HG03520 (cell line): ENCODE measurements at regions not wholly inside any gene's neighbourhood (a gene's known extent, or its start where the extent isn't known, plus 50 kb on each side); places are given as distances from the start of the nearest gene placed in this dataset.
"Not testable (repeated sequence)": the region's sequence is repeated elsewhere in the genome, so short reads cannot be mapped to it uniquely, and the experiment has no call there.

Experiments used
- ATAC-seq: cut with Tn5 transposase; IDR thresholded peaks from one replicate; pipeline ENCODE4 v1.9.1; 2021; ENCODE audit warnings: mild to moderate bottlenecking, moderate library complexity; ENCODE audit not compliant: unreplicated experiment

- no peak for ATAC-seq
Measured at GRCh38 chr5:1654786-1655495, 131.2 kb upstream of the LPCAT1 start.

- ATAC-seq: peak; percentile 77
Measured at GRCh38 chr5:1653698-1654651, 130.2 kb upstream of the LPCAT1 start.

DNA sequence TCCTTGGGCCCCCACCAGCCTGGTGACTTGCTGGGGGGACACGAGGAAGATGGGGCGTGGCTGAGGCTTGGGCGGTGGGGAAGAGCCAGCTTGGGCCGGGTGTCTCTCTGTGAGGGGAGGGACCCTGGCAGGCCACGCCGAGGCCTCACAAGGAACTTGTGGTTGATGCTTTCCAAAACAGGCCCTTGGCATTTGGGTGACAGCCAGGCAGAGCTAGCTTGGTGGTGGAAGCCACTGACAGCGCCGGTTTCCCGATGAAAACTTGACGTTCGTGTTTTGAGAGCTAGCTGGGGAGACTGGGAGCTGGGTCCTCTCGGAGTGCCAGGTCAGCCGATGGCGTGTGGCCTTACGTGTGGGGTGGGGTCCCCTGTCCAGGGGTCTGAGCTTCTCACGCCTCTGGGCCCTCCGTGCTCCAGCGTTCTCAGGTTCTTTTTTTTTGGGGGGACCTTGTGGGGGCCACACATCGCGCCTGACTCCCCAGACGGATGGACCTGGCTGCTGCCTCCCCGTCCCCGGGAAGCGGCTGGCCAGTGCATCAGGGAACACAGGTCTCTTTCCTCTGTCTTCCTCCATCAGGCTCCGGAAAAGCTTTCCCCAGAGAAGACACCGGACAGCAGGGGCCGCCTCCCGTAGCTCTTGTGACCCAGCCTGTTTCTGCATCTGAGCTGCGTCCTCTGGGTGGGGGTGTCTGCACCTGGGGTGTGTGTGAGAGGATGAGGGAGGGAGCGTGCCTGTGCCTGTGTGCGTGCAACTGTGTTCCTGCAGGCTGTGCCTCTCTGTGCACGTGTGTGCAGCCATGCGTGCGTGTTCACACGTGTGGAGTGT, 129.3 kb upstream of the LPCAT1 start:
- peak; percentile 27 for ATAC-seq

DNA sequence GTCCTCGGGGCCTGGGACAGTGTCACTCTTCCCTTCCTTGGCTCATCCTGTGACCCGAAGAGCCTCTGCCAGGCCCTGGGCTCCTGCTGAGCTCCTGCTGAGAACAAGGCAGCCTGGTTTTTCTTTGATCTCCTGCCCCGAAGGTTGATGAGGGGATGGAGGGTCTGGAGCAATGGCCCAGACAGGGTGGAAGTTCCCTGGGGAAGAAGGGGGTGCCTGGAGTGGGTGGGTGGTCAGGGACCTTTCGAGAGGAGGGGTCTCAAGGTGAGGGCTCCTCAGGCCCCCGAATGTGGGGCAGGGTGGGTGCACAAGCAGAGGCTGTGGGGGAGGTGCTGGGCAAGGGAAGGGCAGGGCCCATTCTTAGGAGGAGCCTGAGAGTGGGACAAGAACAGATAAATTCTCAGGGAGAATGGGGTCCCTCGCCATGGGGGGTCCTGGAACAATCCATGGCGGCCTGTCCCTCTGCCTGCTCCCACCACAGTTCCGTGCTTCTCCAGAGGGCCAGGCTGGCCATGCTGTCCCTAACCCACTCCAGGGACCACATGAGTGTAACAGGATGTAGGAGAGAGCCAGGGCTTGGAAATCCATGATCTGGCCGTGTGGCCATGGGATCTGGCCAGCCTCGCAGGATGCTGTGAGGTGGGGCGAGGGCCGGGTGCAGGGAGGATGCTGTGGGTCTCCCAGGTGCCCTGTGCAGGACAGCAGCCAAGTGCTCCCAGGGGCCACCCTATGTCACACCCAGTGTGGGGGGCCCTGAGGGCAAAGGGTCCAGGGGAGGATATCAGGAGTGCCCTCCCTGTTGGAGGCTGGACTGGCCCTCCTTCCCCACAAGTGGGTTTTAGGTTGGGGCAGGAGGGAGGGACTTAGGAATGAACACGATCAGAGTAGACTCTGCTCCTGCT, 128.5 kb upstream of the LPCAT1 start:
- ATAC-seq: no peak

GRCh38 chr5:1651250-1651649, 127.5 kb upstream of the LPCAT1 start:
- ATAC-seq: no peak

DNA sequence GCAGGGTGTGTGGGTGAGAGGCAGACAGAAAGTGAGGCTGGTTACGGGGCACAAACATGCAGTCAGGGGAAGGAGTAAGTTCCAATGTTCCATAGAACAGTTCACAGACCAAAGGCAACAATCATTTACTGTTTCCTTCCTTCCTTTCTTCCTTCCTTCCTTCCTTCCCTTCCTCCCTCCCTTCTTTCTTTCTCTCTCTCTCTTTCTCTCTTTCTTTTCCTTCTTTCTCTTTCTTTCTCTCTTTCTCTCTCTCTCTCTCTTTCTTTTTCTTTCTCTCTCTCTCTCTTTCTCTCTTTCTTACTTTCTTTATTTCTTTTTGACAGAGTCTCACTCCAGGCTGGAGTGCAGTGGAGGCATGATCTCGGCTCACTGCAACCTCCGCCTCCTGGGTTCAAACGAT, 125.8 kb upstream of the LPCAT1 start:
- ATAC-seq: no peak

DNA sequence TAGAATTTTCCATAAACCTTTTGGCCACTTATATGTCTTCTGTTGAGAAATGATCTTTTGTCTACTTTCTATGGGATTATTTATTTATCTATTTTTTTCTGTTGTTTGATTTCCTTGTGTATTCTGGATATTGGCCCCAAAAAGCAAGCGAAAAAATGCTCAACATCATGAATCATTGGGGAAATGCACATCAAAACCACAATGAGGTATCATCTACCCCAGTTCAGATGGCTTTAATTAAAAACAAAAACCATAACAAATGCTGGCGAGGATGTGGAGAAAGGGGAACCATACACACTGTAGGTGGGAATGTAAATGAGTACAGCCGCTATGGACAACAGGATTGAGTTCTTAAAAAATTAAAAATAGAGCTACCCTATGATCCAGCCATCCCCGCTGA, 125.0 kb upstream of the LPCAT1 start:
- ATAC-seq: no peak

- no peak for ATAC-seq
Measured at GRCh38 chr5:1647580-1647979, 123.8 kb upstream of the LPCAT1 start.

- no peak for ATAC-seq
Measured at GRCh38 chr5:1644810-1645571, 121.2 kb upstream of the LPCAT1 start.

GRCh38 chr5:1644393-1644809, 120.6 kb upstream of the LPCAT1 start:
- ATAC-seq: not testable (repeated sequence)

GRCh38 chr5:1643651-1644392, 120.1 kb upstream of the LPCAT1 start:
- ATAC-seq: no peak

DNA sequence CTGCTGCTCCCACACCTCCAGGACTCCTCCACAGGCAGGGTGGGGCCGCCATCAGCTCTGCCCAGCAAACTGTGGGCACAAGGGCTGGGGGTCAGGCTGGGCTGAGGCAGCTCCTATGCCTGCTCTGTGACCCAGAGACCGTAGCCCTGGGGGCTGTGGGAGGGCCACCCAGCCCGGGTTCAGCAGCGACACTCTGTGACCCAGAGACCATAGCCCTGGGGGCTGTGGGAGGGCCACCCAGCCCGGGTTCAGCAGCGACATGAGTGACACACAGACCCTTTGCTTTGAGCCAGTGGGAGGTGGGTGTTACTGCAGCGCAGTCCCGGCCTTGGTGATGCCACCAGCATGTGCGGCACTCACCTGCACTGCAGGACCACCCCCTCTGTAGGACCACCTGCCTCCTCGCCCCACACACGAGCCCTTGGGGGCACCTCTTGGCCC, 118.9 kb upstream of the LPCAT1 start:
- no peak for ATAC-seq

GRCh38 chr5:1642221-1642620, 118.5 kb upstream of the LPCAT1 start:
- ATAC-seq: no peak

- peak; percentile 88 for ATAC-seq
Measured at GRCh38 chr5:1641560-1642166, 117.9 kb upstream of the LPCAT1 start.

GRCh38 chr5:1641041-1641440, 117.3 kb upstream of the LPCAT1 start:
- no peak for ATAC-seq

- no peak for ATAC-seq
Measured at GRCh38 chr5:1640421-1640881, 116.7 kb upstream of the LPCAT1 start.

DNA sequence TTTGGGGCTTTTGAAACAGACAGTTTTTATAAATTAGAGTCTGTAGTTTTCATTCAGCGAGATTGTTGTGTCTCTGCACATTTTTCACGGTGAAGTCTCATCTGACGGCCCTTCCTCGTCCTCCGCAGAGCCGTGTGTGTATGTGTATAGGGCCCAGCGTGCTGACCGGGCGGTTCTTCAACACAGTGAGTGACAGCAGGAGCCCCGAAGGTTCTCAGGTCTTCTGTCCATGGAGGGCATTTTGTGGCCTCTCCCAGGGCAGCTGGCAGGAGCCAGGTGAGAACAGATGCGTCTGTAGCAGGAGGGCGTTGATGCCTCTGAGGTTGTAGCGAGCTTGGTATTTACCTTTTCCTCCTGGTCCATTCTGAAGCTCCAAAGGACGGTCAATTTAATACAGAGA, 116.0 kb upstream of the LPCAT1 start:
- no peak for ATAC-seq
